OCI-LY7 (cell line): ENCODE measurements at regions not wholly inside any gene's neighbourhood (a gene's known extent, or its start where the extent isn't known, plus 50 kb on each side); places are given as distances from the start of the nearest gene placed in this dataset.

Experiments used
- BruUV-seq: library from RNA; stranded (reverse); fragments of 400-500 nt; replicated peaks from 2 replicates; lab custom pipeline; 2021; lab: Mats Ljungman, UMichigan
- CTCF ChIA-PET: fragments of 300-600 bp; sonication (Branson Sonifier 250); formaldehyde crosslinking; loops from one replicate; lab custom pipeline; 2022; ENCODE audit warnings: antibody characterized with exemption; ENCODE audit not compliant: unreplicated experiment; lab: Charles Lee
- POLR2A ChIA-PET: fragments of 300-600 bp; sonication (Branson Sonifier 250); formaldehyde crosslinking; loops from one replicate; lab custom pipeline; 2022; ENCODE audit warnings: antibody characterized with exemption; lab: Charles Lee
- DNase-seq: peaks from one replicate; pipeline ENCODE4 v3.0.0-alpha.2; 2015; ENCODE audit warnings: low spot score
- H2AFZ ChIP-seq: fragments of 200-600 bp; sonication (generic), shearing (Covaris generic); 2 replicates; pipeline ENCODE4 v1.6.1; 2014; ENCODE audit warnings: mild to moderate bottlenecking, antibody characterized with exemption, low read length, moderate library complexity
- H3K27ac ChIP-seq: fragments of 200-600 bp; sonication (generic); 2 replicates; pipeline ENCODE4 v1.5.1; 2014; ENCODE audit warnings: mixed run types, low read depth, mild to moderate bottlenecking, moderate library complexity, low read length, inconsistent platforms; ENCODE audit not compliant: poor library complexity, severe bottlenecking
- H3K36me3 ChIP-seq: fragments of 200-600 bp; sonication (generic); 2 replicates; pipeline ENCODE4 v1.6.1; 2014; ENCODE audit warnings: mild to moderate bottlenecking, antibody characterized with exemption, low read length, moderate library complexity, mixed read lengths; ENCODE audit not compliant: insufficient read depth
- H3K4me1 ChIP-seq: fragments of 200-600 bp; sonication (generic); 2 replicates; pipeline ENCODE4 v1.5.1; 2014; ENCODE audit warnings: mild to moderate bottlenecking, low read length; ENCODE audit not compliant: insufficient read depth, poor library complexity, severe bottlenecking
- H3K4me2 ChIP-seq: fragments of 200-600 bp; sonication (generic); 2 replicates; pipeline ENCODE4 v1.6.1; 2014; ENCODE audit warnings: mild to moderate bottlenecking, low read length
- H3K4me3 ChIP-seq: fragments of 200-600 bp; sonication (generic); 2 replicates; pipeline ENCODE4 v1.5.1; 2014; ENCODE audit warnings: mild to moderate bottlenecking, low read depth, low read length; ENCODE audit not compliant: poor library complexity, severe bottlenecking
- H3K79me2 ChIP-seq: fragments of 200-600 bp; sonication (generic); 2 replicates; pipeline ENCODE4 v1.6.1; 2016; ENCODE audit warnings: low read depth, mild to moderate bottlenecking, low read length, moderate library complexity, mixed read lengths; ENCODE audit not compliant: insufficient read depth
- H3K9me2 ChIP-seq: fragments of 200-600 bp; sonication (generic); 2 replicates; pipeline ENCODE4 v1.6.1; 2016; ENCODE audit warnings: mild to moderate bottlenecking, low read length, mixed read lengths; ENCODE audit not compliant: insufficient read depth
- H3K9me3 ChIP-seq: fragments of 200-600 bp; sonication (generic); 2 replicates; pipeline ENCODE4 v1.6.1; 2014; ENCODE audit warnings: mild to moderate bottlenecking, mixed run types, low read length, mixed read lengths
- H4K20me1 ChIP-seq: fragments of 200-600 bp; sonication (generic); 2 replicates; pipeline ENCODE4 v1.6.1; 2014; ENCODE audit warnings: mild to moderate bottlenecking, antibody characterized with exemption, low read length, moderate library complexity, mixed read lengths; ENCODE audit not compliant: insufficient read depth
- CTCF ChIP-seq: fragments of 200-600 bp; sonication (generic); conservative IDR thresholded peaks from 2 replicates; pipeline ENCODE4 v1.5.1; 2014; ENCODE audit warnings: mild to moderate bottlenecking, antibody characterized with exemption, low read length, moderate library complexity, mixed read lengths
- EZH2phosphoT487 ChIP-seq: fragments of 200-600 bp; sonication (generic); IDR thresholded peaks from 2 replicates; pipeline ENCODE4 v1.6.1; 2018; ENCODE audit warnings: low read depth, borderline replicate concordance, mild to moderate bottlenecking, mixed run types, antibody characterized with exemption, low read length, moderate library complexity, mixed read lengths
- intact Hi-C: fragments of 100-400 bp; cut with micrococcal nuclease; formaldehyde crosslinking; loops from one replicate; pipeline ENCODE4 v1.10.0; 2022; ENCODE audit not compliant: unreplicated experiment

GRCh38 chr1:229186373-229187056 is 84.4 kb upstream of the RAB4A start:
- intact Hi-C loops = no loop called here
- Histone ChIP-seq H3K79me2 (no peaks in the 10 kb centered on the region), H3K27ac (no peak overlapping the region), H3K9me3 (no peaks in the 10 kb centered on the region), H4K20me1 (no peaks in the 10 kb centered on the region), H3K9me2 (no peaks in the 10 kb centered on the region), H3K4me3 (no peak overlapping the region), H3K4me1 (no peaks in the 10 kb centered on the region), H2AFZ (no peak overlapping the region), H3K4me2 (no peak overlapping the region), H3K36me3 (no peaks in the 10 kb centered on the region)
- ChIA-PET CTCF (no interaction called here), POLR2A (no interaction called here)
- no peak for DNase-seq
- BruUV-seq = no TSS peak
- TF ChIP-seq CTCF (no peak), EZH2phosphoT487 (no peak)

- ChIA-PET CTCF (interaction anchor here (0.6 kb wide), 1 partner anchor 203 kb away, joined by 3 read pairs; no protein-coding TSS in a partner anchor), POLR2A (no interaction called here)
- Histone ChIP-seq H4K20me1 (no peaks in the 10 kb centered on the region), H3K4me1 (no peaks in the 10 kb centered on the region), H3K4me2 (no peak overlapping the region), H3K9me3 (no peaks in the 10 kb centered on the region), H3K4me3 (no peak overlapping the region), H3K9me2 (no peaks in the 10 kb centered on the region), H2AFZ (no peak overlapping the region), H3K27ac (no peak overlapping the region), H3K79me2 (no peaks in the 10 kb centered on the region), H3K36me3 (no peaks in the 10 kb centered on the region)
- no TSS peak for BruUV-seq
- no peak for DNase-seq
- intact Hi-C loops = no loop called here
- TF ChIP-seq CTCF (no peak), EZH2phosphoT487 (no peak)
Measured at GRCh38 chr1:229190057-229190575, 80.8 kb upstream of the RAB4A start.
